ENCODE measurements at regions not wholly inside any gene's neighbourhood (a gene's known extent, or its start where the extent isn't known, plus 50 kb on each side); places are given as distances from the start of the nearest gene placed in this dataset.

- ATAC-seq (replicated peaks in 6 of 8) = peak in 2 of 8 experiments; percentile 69 to 76
- in situ Hi-C loops (cut with MboI; ENCODE audit: low pct_unique_long_range_greater_than_20kb in 2 of 9, low sequenced_read_pairs in 9 of 9, unreplicated experiment in 9 of 9) = no loop called here
- H3K4me3 ChIP-seq = no peak overlapping the region
- WGBS, 10 experiments = 0 to 88% (median 73%) methylated on average over 1 of the region's 1 CpG; no CpG with 5 or more reads in 4 of the 10 experiments
- no peak overlapping the region for H3K27ac ChIP-seq
- peaks cover 0 to 5% of the 10 kb centered on the region in 2 donors for H3K4me1 ChIP-seq (replicated peaks in 1 of 2)
Measured at GRCh38 chr7:49295146-49295545, 370.8 kb downstream of the CDC14C start.

DNA sequence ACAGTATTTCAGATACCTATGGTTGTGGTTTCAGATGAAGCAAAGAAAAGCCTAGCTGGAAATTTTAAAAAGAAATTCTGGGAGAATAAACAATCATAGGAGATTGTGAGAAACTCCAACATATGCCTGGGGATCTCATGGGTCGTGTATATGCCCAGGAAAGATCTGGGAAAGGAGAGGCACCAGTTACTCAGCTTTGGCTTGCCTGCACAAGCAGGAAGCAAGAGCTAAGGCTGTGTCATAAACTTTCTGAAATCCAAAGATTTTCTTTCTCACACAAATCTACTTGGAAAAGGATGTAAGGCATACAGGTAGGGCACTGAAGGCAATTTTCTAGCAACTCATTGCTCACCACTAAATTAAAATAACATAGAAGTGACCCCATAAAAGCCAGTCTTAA, 373.6 kb downstream of the CDC14C start:
- ATAC-seq (replicated peaks in 6 of 8) = no peak
- in situ Hi-C loops (cut with MboI; ENCODE audit: low pct_unique_long_range_greater_than_20kb in 2 of 9, low sequenced_read_pairs in 9 of 9, unreplicated experiment in 9 of 9) = no loop called here
- no peaks in the 10 kb centered on the region for H3K4me1 ChIP-seq (replicated peaks in 1 of 2)

GRCh38 chr7:49308787-49309186, 384.4 kb downstream of the CDC14C start:
- in situ Hi-C loops (cut with MboI; ENCODE audit: low pct_unique_long_range_greater_than_20kb in 2 of 9, low sequenced_read_pairs in 9 of 9, unreplicated experiment in 9 of 9) = no loop called here
- Histone ChIP-seq H3K4me1 (replicated peaks in 1 of 2) (no peaks in the 10 kb centered on the region), H3K4me3 (no peak overlapping the region), H3K27ac (no peak overlapping the region)
- WGBS, 10 experiments = 0 to 100% (median 61%) methylated on average over 1 to 2 of the region's 2 CpGs; no CpG with 5 or more reads in 1 of the 10 experiments
- no peak for ATAC-seq (replicated peaks in 6 of 8)

More for the DNA sequence above, 373.6 kb downstream of the CDC14C start:
- Histone ChIP-seq H3K4me3 (no peak overlapping the region), H3K27ac (no peak overlapping the region)
- 0 to 100% (median 0%) methylated on average over 1 of the region's 1 CpG; no CpG with 5 or more reads in 5 of the 10 experiments for WGBS, 10 experiments

DNA sequence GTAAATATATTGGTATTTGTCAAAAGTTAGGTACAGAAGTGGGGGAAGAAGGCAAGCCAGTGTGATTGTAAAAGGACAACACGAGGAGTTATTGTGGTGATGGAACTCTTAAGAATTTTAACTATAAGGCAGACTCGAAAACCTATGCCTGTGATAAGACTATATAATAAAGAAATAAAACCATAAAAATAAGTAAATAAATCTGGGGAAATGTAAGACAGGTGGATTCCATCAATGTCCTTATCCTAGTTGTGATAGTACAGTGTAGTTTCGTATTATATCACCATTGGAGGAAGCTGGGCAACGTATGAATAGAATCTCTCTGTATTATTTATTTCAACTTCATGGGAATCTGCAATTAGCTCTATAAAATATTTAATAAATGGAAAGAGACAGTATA, 395.7 kb downstream of the CDC14C start:
- 0 to 100% (median 87%) methylated on average over 2 to 4 of the region's 4 CpGs; no CpG with 5 or more reads in 1 of the 10 experiments for WGBS, 10 experiments
- ATAC-seq (replicated peaks in 6 of 8) = no peak
- Histone ChIP-seq H3K4me3 (no peak overlapping the region), H3K4me1 (replicated peaks in 1 of 2) (peaks cover 5 to 8% of the 10 kb centered on the region in 2 donors), H3K27ac (no peak overlapping the region)
- in situ Hi-C loops (cut with MboI; ENCODE audit: low pct_unique_long_range_greater_than_20kb in 2 of 9, low sequenced_read_pairs in 9 of 9, unreplicated experiment in 9 of 9) = no loop called here

DNA sequence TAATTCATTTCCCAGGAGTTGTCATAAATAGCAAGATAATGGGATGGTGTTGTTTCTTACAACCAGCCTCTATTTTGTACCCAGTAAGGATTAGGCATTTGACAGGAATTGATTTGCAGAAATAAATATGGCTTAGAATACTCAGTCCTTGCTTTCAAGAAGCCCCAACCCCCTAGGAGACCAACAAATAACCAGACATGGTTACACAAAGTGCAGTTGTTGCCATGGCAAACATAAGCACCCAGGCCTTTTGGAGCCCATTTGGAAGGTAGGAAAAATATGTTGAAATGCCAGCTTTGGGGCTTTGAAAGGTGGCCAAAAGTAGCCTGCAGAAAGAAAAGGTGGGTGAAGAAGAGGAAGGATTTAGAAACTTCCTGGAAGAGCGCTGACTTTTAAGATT, 397.5 kb downstream of the CDC14C start:
- no peak overlapping the region for H3K27ac ChIP-seq
- ATAC-seq (replicated peaks in 6 of 8) = peak in 1 of 8 experiments; percentile 63
- H3K4me1 ChIP-seq (replicated peaks in 1 of 2) = peaks cover 5 to 8% of the 10 kb centered on the region in 2 donors
- no peak overlapping the region for H3K4me3 ChIP-seq
- WGBS, 10 experiments = 0 to 100% (median 86%) methylated on average over 1 of the region's 1 CpG; no CpG with 5 or more reads in 1 of the 10 experiments
- in situ Hi-C loops (cut with MboI; ENCODE audit: low pct_unique_long_range_greater_than_20kb in 2 of 9, low sequenced_read_pairs in 9 of 9, unreplicated experiment in 9 of 9) = no loop called here

- H3K4me3 ChIP-seq = no peak overlapping the region
- in situ Hi-C loops (cut with MboI; ENCODE audit: low pct_unique_long_range_greater_than_20kb in 2 of 9, low sequenced_read_pairs in 9 of 9, unreplicated experiment in 9 of 9) = no loop called here
- no peak for ATAC-seq (replicated peaks in 6 of 8)
- H3K27ac ChIP-seq = no peak overlapping the region
- H3K4me1 ChIP-seq (replicated peaks in 1 of 2) = peaks cover 5 to 8% of the 10 kb centered on the region in 2 donors
Measured at GRCh38 chr7:49322476-49322875, 398.1 kb downstream of the CDC14C start.

- ATAC-seq (replicated peaks in 6 of 8) = peak in 3 of 8 experiments; percentile 51 to 88 (median 82)
- Histone ChIP-seq H3K4me1 (replicated peaks in 1 of 2) (peaks cover 5 to 8% of the 10 kb centered on the region in 2 donors), H3K4me3 (no peak overlapping the region), H3K27ac (no peak overlapping the region)
- in situ Hi-C loops (cut with MboI; ENCODE audit: low pct_unique_long_range_greater_than_20kb in 2 of 9, low sequenced_read_pairs in 9 of 9, unreplicated experiment in 9 of 9) = no loop called here
- WGBS, 10 experiments = 0 to 91% (median 27%) methylated on average over 2 to 3 of the region's 3 CpGs; no CpG with 5 or more reads in 5 of the 10 experiments
Measured at GRCh38 chr7:49324040-49324439, 399.7 kb downstream of the CDC14C start.

- Histone ChIP-seq H3K27ac (no peak overlapping the region), H3K4me3 (no peak overlapping the region), H3K4me1 (replicated peaks in 1 of 2) (peaks cover 5 to 8% of the 10 kb centered on the region in 2 donors)
- 14 to 100% (median 80%) methylated on average over 1 of the region's 1 CpG; no CpG with 5 or more reads in 3 of the 10 experiments for WGBS, 10 experiments
- no peak for ATAC-seq (replicated peaks in 6 of 8)
- in situ Hi-C loops (cut with MboI; ENCODE audit: low pct_unique_long_range_greater_than_20kb in 2 of 9, low sequenced_read_pairs in 9 of 9, unreplicated experiment in 9 of 9) = no loop called here
Measured at GRCh38 chr7:49324707-49325106, 400.4 kb downstream of the CDC14C start.

- no peak for ATAC-seq (replicated peaks in 6 of 8)
- in situ Hi-C loops (cut with MboI; ENCODE audit: low pct_unique_long_range_greater_than_20kb in 2 of 9, low sequenced_read_pairs in 9 of 9, unreplicated experiment in 9 of 9) = no loop called here
- Histone ChIP-seq H3K4me3 (no peak overlapping the region), H3K27ac (no peak overlapping the region), H3K4me1 (replicated peaks in 1 of 2) (peaks cover 5 to 8% of the 10 kb centered on the region in 2 donors)
- WGBS, 10 experiments = 6 to 97% (median 86%) methylated on average over 2 to 4 of the region's 4 CpGs
Measured at GRCh38 chr7:49325571-49325970, 401.2 kb downstream of the CDC14C start.

- H3K4me1 ChIP-seq (replicated peaks in 1 of 2) = no peaks in the 10 kb centered on the region
- ATAC-seq (replicated peaks in 6 of 8) = no peak
- H3K27ac ChIP-seq = no peak overlapping the region
- in situ Hi-C loops (cut with MboI; ENCODE audit: low pct_unique_long_range_greater_than_20kb in 2 of 9, low sequenced_read_pairs in 9 of 9, unreplicated experiment in 9 of 9) = no loop called here
- WGBS, 10 experiments = 11 to 100% (median 74%) methylated on average over 2 to 8 of the region's 8 CpGs; no CpG with 5 or more reads in 1 of the 10 experiments
- H3K4me3 ChIP-seq = no peak overlapping the region
Measured at GRCh38 chr7:49327155-49327554, 402.8 kb downstream of the CDC14C start.

DNA sequence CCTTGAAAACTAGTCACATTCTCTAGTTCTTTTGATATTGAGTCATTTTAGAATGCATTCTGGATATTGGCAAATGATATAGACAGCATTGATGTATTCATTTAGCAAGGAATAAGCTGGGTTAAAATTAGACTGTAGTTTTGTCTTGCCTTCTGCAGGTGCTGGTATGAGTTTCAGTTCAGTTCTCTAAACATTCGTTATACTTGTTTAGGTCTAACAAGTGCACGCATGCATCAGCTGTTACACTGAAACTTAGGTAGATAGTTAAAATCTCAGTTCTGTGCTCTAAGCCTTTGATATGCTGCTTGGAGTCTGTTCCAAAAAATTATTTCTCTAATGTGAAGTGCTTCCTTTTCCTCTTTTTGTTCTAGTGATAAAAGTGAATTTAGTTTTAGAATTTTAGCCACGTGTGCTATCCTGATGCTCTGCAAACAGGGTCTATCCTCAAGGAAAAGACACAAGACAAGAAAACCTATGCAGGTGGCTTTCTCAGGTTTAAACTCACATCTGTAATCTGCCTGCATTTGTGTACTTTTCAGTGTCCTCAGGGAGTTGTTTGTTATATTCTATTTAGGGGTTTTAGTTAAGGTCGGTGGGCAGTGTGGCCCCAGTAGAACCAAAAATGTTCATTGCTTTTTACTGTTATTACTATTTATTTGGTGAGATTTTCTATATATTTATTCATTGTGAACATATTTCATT, 409.0 kb downstream of the CDC14C start:
- no peak overlapping the region for H3K27ac ChIP-seq
- WGBS, 10 experiments = 10 to 100% (median 87%) methylated on average over 1 to 4 of the region's 4 CpGs
- no peak overlapping the region for H3K4me3 ChIP-seq
- ATAC-seq (replicated peaks in 6 of 8) = no peak
- in situ Hi-C loops (cut with MboI; ENCODE audit: low pct_unique_long_range_greater_than_20kb in 2 of 9, low sequenced_read_pairs in 9 of 9, unreplicated experiment in 9 of 9) = no loop called here
- H3K4me1 ChIP-seq (replicated peaks in 1 of 2) = no peaks in the 10 kb centered on the region

DNA sequence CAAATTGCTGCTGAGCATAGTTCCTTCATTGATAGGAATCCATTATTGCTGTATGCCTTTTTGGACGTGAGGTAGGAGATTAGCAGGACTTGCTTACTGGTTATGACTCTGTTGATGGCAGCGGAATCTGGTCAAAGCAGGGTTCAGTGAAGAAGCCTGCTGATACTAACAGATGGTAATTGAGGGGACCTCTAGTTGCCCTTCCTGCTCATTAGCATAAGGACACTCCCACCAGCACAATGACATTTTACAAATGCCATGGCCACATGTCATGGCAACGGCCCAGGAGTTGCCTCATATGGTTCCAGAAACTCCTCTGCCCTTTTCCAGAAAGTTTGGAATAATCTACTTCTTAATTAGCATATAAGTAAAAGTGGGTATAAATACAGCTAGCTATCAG, 417.5 kb downstream of the CDC14C start:
- in situ Hi-C loops (cut with MboI; ENCODE audit: low pct_unique_long_range_greater_than_20kb in 2 of 9, low sequenced_read_pairs in 9 of 9, unreplicated experiment in 9 of 9) = no loop called here
- Histone ChIP-seq H3K27ac (no peak overlapping the region), H3K4me3 (no peak overlapping the region), H3K4me1 (replicated peaks in 1 of 2) (peaks cover 0 to 6% of the 10 kb centered on the region in 2 donors)
- WGBS, 10 experiments = 0 to 100% (median 100%) methylated on average over 1 to 3 of the region's 3 CpGs; no CpG with 5 or more reads in 2 of the 10 experiments
- peak in 3 of 8 experiments; percentile 51 to 91 (median 88) for ATAC-seq (replicated peaks in 6 of 8)

GRCh38 chr7:49344556-49344955, 420.2 kb downstream of the CDC14C start:
- no peak overlapping the region for H3K4me3 ChIP-seq
- WGBS, 10 experiments = 10 to 100% (median 73%) methylated on average over 1 of the region's 1 CpG; no CpG with 5 or more reads in 2 of the 10 experiments
- H3K4me1 ChIP-seq (replicated peaks in 1 of 2) = peaks cover 0 to 4% of the 10 kb centered on the region in 2 donors
- no peak overlapping the region for H3K27ac ChIP-seq
- in situ Hi-C loops (cut with MboI; ENCODE audit: low pct_unique_long_range_greater_than_20kb in 2 of 9, low sequenced_read_pairs in 9 of 9, unreplicated experiment in 9 of 9) = no loop called here
- no peak for ATAC-seq (replicated peaks in 6 of 8)

Measured in motor neuron (in vitro differentiated cells).